Fibroblast of skin of scalp (primary cell): ENCODE measurements at regions not wholly inside any gene's neighbourhood (a gene's known extent, or its start where the extent isn't known, plus 50 kb on each side); places are given as distances from the start of the nearest gene placed in this dataset.

ENCODE experiments used
- DNase-seq: peaks from one replicate; pipeline ENCODE4 v3.0.0-alpha.2; 2013

DNA sequence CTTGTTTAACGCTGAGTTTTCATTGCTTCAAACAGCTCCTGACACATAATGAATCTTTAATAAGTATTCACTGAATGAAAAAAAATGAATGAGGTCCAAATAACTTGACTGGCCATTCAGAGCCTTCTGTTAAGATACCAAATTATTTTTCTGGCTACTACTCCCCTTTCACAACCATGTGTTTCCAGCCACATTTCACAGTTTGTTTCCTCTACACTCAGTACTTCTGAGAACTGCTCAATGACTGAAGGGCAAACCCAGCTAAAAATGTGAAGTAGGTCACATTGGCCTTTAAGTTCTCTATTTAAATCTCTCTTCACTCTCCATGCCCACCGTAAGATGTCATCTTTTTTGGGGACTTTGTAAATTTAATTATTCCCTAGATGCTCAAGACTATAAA, 78.4 kb upstream of the KRR1 start:
- no peak for DNase-seq

GRCh38 chr12:75587340-75588106, 76.1 kb upstream of the KRR1 start:
- DNase-seq: peak; percentile 20

DNA sequence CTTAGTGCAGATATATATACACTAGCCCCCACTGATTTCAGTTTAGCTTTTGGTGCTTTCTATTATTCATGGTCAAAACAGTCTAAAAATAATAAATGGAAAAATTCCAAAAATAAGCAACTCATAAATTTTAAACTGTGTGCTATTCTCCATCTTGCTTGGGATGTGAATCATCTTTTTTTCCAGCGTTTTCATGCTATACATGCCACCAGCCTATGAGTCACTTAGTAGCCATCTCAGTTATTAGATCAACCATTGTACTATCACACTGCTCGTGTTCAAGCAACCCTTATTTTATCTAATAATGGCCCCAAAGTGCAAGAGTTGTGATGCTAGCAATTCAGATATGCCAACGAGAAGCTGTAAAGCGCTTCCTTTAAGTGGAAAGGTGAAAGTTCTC, 73.9 kb upstream of the KRR1 start:
- DNase-seq: peak; percentile 95

DNA sequence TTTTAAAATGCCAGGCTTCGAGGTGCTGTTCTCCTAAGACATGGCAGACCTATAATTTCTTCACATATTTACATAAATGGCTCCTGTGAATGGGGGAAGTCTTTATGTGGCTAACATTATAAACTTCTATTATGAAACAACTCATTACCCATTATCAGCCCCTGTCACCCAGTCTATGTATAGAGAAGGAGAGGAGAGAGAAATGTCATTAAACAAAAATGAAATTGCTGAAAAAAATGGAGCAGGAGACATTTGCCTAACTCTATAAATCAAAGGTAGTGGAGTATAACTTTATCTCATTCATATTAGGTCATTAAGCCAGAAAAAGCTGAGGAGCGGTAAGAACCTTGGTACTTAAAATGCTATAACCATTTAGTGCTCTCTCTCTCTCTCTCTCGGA, 71.9 kb upstream of the KRR1 start:
- no peak for DNase-seq

DNA sequence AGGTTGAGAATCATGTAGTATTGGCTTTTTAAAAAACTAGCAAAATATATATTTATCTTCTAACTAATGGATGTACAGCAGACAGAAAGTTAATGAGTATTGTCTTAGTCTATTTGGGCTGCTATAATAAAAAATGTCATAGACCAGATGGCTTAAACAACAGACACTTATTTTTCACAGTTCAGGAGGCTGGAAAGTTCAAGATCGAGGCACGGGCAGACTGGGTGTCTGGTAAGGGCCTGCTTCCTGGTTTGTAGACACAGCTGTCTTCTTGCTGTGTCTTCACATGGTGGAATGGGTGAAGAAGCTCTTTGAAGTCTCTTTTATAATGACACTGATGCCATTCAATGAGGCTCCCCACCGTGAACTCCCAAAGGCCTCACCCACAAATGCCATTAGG, 70.1 kb upstream of the KRR1 start:
- no peak for DNase-seq

DNA sequence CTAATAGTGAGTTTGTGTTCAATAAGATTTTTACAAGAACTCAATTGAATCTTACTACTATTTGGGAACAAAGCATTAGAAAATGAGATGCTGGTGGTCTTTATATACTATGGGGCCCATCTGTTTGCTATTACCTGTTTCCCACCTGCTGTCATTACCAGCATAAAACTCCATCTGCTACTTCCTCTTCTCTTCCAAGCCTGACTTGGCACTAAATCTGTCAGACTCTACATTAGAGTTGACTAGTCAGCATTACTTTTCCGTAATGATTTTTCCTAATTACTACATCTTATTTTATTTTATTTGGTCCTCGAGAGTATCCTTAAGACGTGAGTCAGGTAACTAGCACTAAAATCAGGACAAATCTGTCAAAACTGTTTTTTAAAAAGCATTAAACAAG, 68.1 kb upstream of the KRR1 start:
- DNase-seq: no peak

- DNase-seq: no peak
Measured at GRCh38 chr12:75578546-75578945, 67.1 kb upstream of the KRR1 start.

GRCh38 chr12:75577812-75578211, 66.4 kb upstream of the KRR1 start:
- DNase-seq: no peak

- DNase-seq: no peak
Measured at GRCh38 chr12:75571656-75572205, 60.3 kb upstream of the KRR1 start.

DNA sequence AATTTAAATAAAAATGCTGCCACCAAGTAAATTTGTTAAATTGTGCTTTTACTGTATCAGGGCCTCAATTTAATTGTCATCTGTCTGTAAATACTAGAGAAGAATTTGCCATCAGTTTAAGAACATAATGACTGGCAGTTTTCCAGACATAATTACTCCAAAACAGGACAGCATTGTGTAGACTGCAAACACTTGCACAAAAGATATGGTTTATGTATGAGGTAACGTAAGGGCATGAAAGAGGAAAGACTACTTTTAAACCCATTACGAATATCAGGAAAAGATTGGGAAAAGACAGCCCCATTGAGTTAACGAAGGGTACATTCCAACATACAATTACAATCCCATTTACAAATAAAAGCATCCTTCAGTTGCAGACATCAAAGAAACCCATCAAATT, 59.8 kb upstream of the KRR1 start:
- no peak for DNase-seq

- DNase-seq: no peak
Measured at GRCh38 chr12:75568801-75569200, 57.4 kb upstream of the KRR1 start.

- no peak for DNase-seq
Measured at GRCh38 chr12:75568393-75568792, 57.0 kb upstream of the KRR1 start.

DNA sequence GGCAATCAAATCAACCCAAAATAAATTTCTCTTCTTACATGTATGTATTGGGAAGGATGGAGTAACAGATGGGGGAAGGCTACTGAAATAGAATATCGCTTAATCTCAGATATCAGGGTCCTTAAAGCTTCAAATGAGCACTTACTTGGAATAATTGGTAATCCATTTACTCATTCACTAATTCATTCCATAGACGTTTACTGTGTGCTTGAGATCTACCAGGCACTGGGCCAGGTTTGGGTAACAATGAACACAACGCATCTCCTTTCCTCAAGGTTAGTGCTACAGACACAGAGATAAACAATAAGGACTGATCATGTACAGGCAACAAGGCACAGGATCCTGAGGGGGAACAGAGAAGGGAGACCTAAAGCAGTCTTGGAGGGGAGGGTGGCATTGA, 54.4 kb upstream of the KRR1 start:
- no peak for DNase-seq

DNA sequence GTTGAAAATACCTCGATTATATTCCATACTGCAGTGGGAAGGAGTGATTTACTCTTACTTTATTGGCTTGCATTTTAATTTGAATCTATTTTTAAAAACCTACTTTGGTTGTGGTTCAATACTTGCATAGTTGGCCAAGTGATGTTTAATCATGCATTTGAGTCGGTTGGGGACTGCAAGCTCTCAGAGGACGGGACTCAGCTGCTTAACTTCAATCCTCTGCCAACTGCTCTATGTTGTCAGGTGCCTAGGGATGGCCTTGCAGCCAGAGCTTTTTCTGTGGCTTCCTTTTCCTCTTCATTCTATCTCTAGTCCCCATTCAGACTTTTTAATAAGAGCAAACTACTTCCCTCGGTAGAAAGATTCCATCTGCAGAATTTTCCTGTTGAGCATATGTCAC, 53.4 kb upstream of the KRR1 start:
- no peak for DNase-seq

DNA sequence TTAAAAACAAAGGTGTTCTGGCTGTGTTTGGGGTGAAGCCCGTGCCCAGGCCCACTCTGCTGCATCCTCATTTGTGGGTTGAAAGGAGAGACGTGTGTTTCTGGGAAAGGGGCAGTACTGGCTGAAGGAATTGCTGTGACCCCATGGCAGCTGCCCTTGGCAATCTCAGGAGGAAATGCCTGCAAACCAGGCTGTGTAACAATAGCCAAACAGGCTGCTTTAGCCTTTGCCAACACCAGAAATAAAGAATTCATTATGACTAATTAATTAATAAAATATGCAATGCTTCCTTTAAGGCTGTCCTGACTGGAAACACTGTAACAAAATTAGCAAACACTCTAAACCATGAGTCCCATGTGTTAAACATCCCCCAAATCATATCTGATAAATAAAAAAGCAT, 53.0 kb upstream of the KRR1 start:
- DNase-seq: no peak

DNA sequence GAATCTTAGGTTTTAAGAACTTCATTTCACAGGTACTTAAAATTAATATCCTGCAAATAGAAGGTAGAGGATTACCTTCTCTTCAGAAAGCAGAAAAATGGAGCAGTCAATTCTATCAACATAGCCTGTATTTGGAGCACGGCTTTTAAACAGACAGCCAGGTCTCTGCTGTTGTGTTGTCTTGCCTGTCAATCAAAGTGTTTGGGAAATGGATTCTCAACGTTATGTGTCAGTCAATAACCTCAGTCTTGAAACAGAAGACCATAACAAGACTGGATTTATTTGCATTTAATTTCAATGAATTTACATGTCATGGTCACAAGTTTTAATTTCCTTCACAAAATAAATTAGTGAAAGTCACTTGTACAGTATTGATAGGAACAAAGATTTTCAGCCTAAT, 51.9 kb upstream of the KRR1 start:
- no peak for DNase-seq

GRCh38 chr12:75561921-75562320, 50.5 kb upstream of the KRR1 start:
- no peak for DNase-seq
